ENCODE measurements at regions not wholly inside any gene's neighbourhood (a gene's known extent, or its start where the extent isn't known, plus 50 kb on each side); places are given as distances from the start of the nearest gene placed in this dataset.

DNA sequence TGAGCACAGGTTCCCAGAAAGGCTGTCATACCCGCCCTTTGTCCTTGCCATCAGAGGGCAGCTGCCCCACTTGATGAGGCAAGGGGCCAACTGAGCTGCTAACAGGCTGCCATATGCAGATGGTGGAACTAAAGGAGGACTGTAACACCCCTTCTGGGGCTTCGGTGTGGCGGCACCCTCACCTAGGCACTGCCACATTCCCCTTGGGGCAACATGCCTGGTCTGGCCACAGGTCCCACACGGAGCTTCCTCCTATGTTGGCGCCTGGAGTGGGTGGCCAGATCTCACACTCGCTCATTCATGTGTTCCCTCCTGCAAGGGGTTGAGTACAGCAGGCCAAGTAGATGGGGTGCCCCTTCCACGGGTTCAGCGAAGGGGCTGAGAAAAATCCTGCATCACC, 777.4 kb upstream of the CHD1 start:
- Mint-ChIP-seq H3K27ac (no peak overlapping the region), H3K27me3 (no peaks in the 10 kb centered on the region), H3K4me1 (no peaks in the 10 kb centered on the region), H3K4me3 (no peak overlapping the region), H3K9me3 (ENCODE audit: insufficient read depth) (no peaks in the 10 kb centered on the region)
- Histone ChIP-seq H3K4me2 (replicated peaks; ENCODE audit: low read depth, low read length, poor library complexity, severe bottlenecking) (no peak overlapping the region), H2AFZ (ENCODE audit: insufficient read depth, low read depth, low read length, poor library complexity, severe bottlenecking) (no peak overlapping the region), H3K4me1 (ENCODE audit: control insufficient read depth in 2 of 2, insufficient read depth in 2 of 2, low read length in 2 of 2) (no peaks in the 10 kb centered on the region), H3K4me3 (ENCODE audit: control extremely low read depth in 1 of 5, extremely low read depth in 1 of 5, insufficient read depth in 1 of 5, low read depth in 2 of 5, low read length in 4 of 5) (no peak overlapping the region), H3K27me3 (replicated peaks in 1 of 4; ENCODE audit: control extremely low read depth in 1 of 4, control insufficient read depth in 3 of 4, insufficient read depth in 4 of 4, low read length in 3 of 4) (no peaks in the 10 kb centered on the region), H4K20me1 (ENCODE audit: control insufficient read depth, insufficient read depth, low read length, poor library complexity, severe bottlenecking) (no peaks in the 10 kb centered on the region), H3K27ac (ENCODE audit: low read length in 2 of 2) (no peak overlapping the region), H3K9me3 (ENCODE audit: control extremely low read depth in 1 of 3, control insufficient read depth in 2 of 3, insufficient read depth in 1 of 3, low read length in 2 of 3) (peaks cover 0 to 10% (median 0%) of the 10 kb centered on the region in 3 donors), H3K9ac (ENCODE audit: low read length) (no peak overlapping the region), H3K79me2 (ENCODE audit: control insufficient read depth, insufficient read depth, low read length) (no peaks in the 10 kb centered on the region), H3K36me3 (replicated peaks in 1 of 2; ENCODE audit: control extremely low read depth in 1 of 2, control insufficient read depth in 1 of 2, extremely low read depth in 1 of 2, insufficient read depth in 2 of 2, low read length in 1 of 2) (no peaks in the 10 kb centered on the region)
- WGBS (ENCODE audit: insufficient coverage), result 93% methylated on average over 8 of the region's 8 CpGs
- ATAC-seq (ENCODE audit: low read depth) (no peak), DNase-seq (no peak)
- ChIA-PET CTCF (no interaction called here), POLR2A (no interaction called here)
- TF ChIP-seq, protein P1, sequence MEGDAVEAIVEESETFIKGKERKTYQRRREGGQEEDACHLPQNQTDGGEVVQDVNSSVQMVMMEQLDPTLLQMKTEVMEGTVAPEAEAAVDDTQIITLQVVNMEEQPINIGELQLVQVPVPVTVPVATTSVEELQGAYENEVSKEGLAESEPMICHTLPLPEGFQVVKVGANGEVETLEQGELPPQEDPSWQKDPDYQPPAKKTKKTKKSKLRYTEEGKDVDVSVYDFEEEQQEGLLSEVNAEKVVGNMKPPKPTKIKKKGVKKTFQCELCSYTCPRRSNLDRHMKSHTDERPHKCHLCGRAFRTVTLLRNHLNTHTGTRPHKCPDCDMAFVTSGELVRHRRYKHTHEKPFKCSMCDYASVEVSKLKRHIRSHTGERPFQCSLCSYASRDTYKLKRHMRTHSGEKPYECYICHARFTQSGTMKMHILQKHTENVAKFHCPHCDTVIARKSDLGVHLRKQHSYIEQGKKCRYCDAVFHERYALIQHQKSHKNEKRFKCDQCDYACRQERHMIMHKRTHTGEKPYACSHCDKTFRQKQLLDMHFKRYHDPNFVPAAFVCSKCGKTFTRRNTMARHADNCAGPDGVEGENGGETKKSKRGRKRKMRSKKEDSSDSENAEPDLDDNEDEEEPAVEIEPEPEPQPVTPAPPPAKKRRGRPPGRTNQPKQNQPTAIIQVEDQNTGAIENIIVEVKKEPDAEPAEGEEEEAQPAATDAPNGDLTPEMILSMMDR (IDR thresholded peaks at IDR 0.05), result no peak
- no peak for TF ChIP-seq EZH2 (IDR thresholded peaks at IDR 0.05; ENCODE audit: borderline replicate concordance, insufficient read depth, low read depth, low read length, poor library complexity, severe bottlenecking)
- intact Hi-C loops (cut with micrococcal nuclease), result no loop called here

DNA sequence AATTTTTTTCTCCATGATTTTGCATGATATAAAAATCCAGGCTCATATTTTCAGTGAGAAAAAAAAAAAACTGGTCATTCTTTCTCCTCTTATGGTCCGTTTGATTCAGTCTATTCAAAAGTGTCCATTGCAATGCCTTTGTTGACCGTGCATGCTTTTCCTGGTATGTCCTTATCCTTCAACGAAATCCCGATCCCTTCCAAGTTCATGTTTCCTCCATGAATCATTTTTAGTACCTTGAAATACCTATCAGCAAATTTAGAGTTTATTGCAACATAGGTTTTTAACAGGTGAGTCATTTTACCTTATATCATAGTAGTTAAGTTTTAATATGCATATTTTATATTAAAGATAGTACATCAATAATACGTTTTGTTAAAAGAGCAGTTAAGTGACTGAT, 773.8 kb upstream of the CHD1 start:
- no peak for DNase-seq
- Histone ChIP-seq H3K36me3 (replicated peaks in 1 of 2; ENCODE audit: control extremely low read depth in 1 of 2, control insufficient read depth in 1 of 2, extremely low read depth in 1 of 2, insufficient read depth in 2 of 2, low read length in 1 of 2) (no peaks in the 10 kb centered on the region), H3K79me2 (ENCODE audit: control insufficient read depth, insufficient read depth, low read length) (no peaks in the 10 kb centered on the region), H3K4me2 (replicated peaks; ENCODE audit: low read depth, low read length, poor library complexity, severe bottlenecking) (no peak overlapping the region), H3K4me3 (ENCODE audit: control extremely low read depth in 1 of 5, extremely low read depth in 1 of 5, insufficient read depth in 1 of 5, low read depth in 2 of 5, low read length in 4 of 5) (no peak overlapping the region), H3K9ac (ENCODE audit: low read length) (no peak overlapping the region), H3K27me3 (replicated peaks in 1 of 4; ENCODE audit: control extremely low read depth in 1 of 4, control insufficient read depth in 3 of 4, insufficient read depth in 4 of 4, low read length in 3 of 4) (no peaks in the 10 kb centered on the region), H3K27ac (ENCODE audit: low read length in 2 of 2) (no peak overlapping the region), H3K9me3 (ENCODE audit: control extremely low read depth in 1 of 3, control insufficient read depth in 2 of 3, insufficient read depth in 1 of 3, low read length in 2 of 3) (peaks cover 0 to 5% (median 0%) of the 10 kb centered on the region in 3 donors), H2AFZ (ENCODE audit: insufficient read depth, low read depth, low read length, poor library complexity, severe bottlenecking) (no peak overlapping the region), H3K4me1 (ENCODE audit: control insufficient read depth in 2 of 2, insufficient read depth in 2 of 2, low read length in 2 of 2) (no peaks in the 10 kb centered on the region), H4K20me1 (ENCODE audit: control insufficient read depth, insufficient read depth, low read length, poor library complexity, severe bottlenecking) (no peaks in the 10 kb centered on the region)
- TF ChIP-seq, protein P1 (IDR thresholded peaks at IDR 0.05), result no peak
- TF ChIP-seq EZH2 (IDR thresholded peaks at IDR 0.05; ENCODE audit: borderline replicate concordance, insufficient read depth, low read depth, low read length, poor library complexity, severe bottlenecking), result no peak
- no peak overlapping the region for H3K27ac Mint-ChIP-seq
- H3K4me1 Mint-ChIP-seq, result no peaks in the 10 kb centered on the region
- ATAC-seq (ENCODE audit: low read depth), result no peak
- WGBS (ENCODE audit: insufficient coverage), result 100% methylated on average over 3 of the region's 5 CpGs
- no peaks in the 10 kb centered on the region for H3K9me3 Mint-ChIP-seq (ENCODE audit: insufficient read depth)
- H3K4me3 Mint-ChIP-seq, result no peak overlapping the region
- ChIA-PET CTCF (no interaction called here), POLR2A (no interaction called here)
- no peaks in the 10 kb centered on the region for H3K27me3 Mint-ChIP-seq
- intact Hi-C loops (cut with micrococcal nuclease), result no loop called here

All from B cell (primary cell).